Endothelial cell (in vitro differentiated cells): ENCODE measurements at regions not wholly inside any gene's neighbourhood (a gene's known extent, or its start where the extent isn't known, plus 50 kb on each side); places are given as distances from the start of the nearest gene placed in this dataset.

ENCODE experiments used
- DNase-seq: peaks from one replicate; pipeline ENCODE4 v3.0.0; 2021; ENCODE audit warnings: low spot score
- H3K27ac Mint-ChIP-seq: one replicate; pipeline ENCODE4 v1.8.0; 2021; ENCODE audit warnings: mixed read lengths, inconsistent platforms; ENCODE audit not compliant: unreplicated experiment
- H3K27me3 Mint-ChIP-seq: one replicate; pipeline ENCODE4 v1.8.0; 2021; ENCODE audit warnings: mild to moderate bottlenecking, moderate library complexity, mixed read lengths, inconsistent platforms; ENCODE audit not compliant: unreplicated experiment
- H3K36me3 Mint-ChIP-seq: one replicate; pipeline ENCODE4 v1.8.0; 2021; ENCODE audit warnings: mild to moderate bottlenecking, low read depth, mixed read lengths, inconsistent platforms; ENCODE audit not compliant: unreplicated experiment
- H3K4me1 Mint-ChIP-seq: one replicate; pipeline ENCODE4 v1.8.0; 2021; ENCODE audit warnings: mild to moderate bottlenecking, mixed read lengths, inconsistent platforms; ENCODE audit not compliant: unreplicated experiment
- H3K4me3 Mint-ChIP-seq: one replicate; pipeline ENCODE4 v1.8.0; 2021; ENCODE audit warnings: mild to moderate bottlenecking, mixed read lengths, inconsistent platforms; ENCODE audit not compliant: unreplicated experiment
- H3K9me3 Mint-ChIP-seq: one replicate; pipeline ENCODE4 v1.8.0; 2021; ENCODE audit warnings: mixed read lengths, inconsistent platforms; ENCODE audit not compliant: unreplicated experiment
- TF ChIP-seq, protein P1 (sequence below): fragments of 200-600 bp; sonication (generic); IDR thresholded peaks from one replicate; pipeline ENCODE4 v1.5.0; 2021; ENCODE audit warnings: antibody characterized with exemption; ENCODE audit not compliant: unreplicated experiment

DNA sequence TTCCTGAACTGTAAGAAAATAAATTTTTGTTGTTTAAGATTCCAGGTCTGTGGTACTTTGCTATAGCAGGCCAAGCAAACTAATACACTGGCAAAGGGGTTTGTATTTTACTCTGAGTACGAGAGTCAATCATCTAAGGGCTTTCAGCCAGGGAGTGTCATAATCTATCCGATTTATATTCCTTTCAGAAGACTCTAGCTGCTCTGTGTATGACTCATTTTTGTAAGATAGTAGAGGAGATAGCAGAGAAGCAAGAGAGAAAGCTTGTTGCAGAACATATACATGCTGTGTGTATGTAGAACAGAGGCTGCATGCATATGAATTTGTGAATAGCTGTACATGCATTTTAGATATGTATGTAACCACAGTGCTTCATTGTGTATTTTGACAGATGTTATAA is 577.9 kb upstream of the EPHA6 start:
- Mint-ChIP-seq H3K36me3 (no peaks in the 10 kb centered on the region), H3K9me3 (no peaks in the 10 kb centered on the region), H3K4me1 (no peaks in the 10 kb centered on the region), H3K27ac (no peak overlapping the region), H3K4me3 (no peak overlapping the region), H3K27me3 (no peaks in the 10 kb centered on the region)
- DNase-seq = no peak
- TF ChIP-seq, protein P1, sequence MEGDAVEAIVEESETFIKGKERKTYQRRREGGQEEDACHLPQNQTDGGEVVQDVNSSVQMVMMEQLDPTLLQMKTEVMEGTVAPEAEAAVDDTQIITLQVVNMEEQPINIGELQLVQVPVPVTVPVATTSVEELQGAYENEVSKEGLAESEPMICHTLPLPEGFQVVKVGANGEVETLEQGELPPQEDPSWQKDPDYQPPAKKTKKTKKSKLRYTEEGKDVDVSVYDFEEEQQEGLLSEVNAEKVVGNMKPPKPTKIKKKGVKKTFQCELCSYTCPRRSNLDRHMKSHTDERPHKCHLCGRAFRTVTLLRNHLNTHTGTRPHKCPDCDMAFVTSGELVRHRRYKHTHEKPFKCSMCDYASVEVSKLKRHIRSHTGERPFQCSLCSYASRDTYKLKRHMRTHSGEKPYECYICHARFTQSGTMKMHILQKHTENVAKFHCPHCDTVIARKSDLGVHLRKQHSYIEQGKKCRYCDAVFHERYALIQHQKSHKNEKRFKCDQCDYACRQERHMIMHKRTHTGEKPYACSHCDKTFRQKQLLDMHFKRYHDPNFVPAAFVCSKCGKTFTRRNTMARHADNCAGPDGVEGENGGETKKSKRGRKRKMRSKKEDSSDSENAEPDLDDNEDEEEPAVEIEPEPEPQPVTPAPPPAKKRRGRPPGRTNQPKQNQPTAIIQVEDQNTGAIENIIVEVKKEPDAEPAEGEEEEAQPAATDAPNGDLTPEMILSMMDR = no peak

DNA sequence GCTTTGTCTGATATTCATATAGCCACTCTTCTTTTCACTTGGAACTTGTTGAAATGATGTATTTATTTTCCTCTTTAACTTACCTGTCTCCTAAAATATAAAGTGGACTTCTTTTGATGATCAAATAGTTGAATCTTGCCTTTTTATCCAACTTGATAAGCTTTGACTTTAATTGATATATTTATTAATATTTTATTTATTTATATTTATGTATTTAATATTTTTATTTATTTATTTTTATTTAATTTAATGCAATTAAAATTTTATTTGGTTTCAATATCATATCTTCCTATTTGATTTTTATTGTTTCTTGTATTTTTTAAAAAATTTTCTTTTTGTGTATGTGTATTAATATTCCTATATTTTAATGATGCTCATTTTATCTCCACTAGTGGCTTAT is 555.1 kb upstream of the EPHA6 start:
- TF ChIP-seq, protein P1 = no peak
- Mint-ChIP-seq H3K36me3 (no peaks in the 10 kb centered on the region), H3K9me3 (no peaks in the 10 kb centered on the region), H3K27me3 (peaks cover 3% of the 10 kb centered on the region), H3K4me1 (no peaks in the 10 kb centered on the region), H3K27ac (no peak overlapping the region), H3K4me3 (no peak overlapping the region)
- no peak for DNase-seq

DNA sequence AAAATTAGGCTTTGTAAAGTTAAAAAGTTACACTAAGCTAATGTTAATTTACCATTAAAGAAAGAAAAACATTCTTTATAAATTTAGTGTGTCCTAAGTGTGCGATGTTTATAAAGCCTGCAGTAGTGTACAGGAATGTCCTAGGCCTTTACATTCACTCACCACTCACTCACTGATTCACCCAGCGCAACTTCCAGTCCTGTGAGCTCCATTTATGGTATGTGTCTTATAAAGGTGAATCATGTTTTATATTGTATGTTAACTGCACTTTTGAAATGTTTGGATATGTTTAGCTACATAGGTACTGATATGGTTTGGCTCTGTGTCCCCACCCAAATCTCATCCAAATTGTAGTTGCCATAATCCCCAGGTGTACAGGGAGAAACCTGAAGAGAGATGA is 549.7 kb upstream of the EPHA6 start:
- Mint-ChIP-seq H3K4me1 (peaks cover 35% of the 10 kb centered on the region), H3K27ac (no peak overlapping the region), H3K4me3 (no peak overlapping the region), H3K27me3 (peaks cover 5% of the 10 kb centered on the region), H3K9me3 (no peaks in the 10 kb centered on the region), H3K36me3 (peaks cover 9% of the 10 kb centered on the region)
- TF ChIP-seq, protein P1 = no peak
- DNase-seq = no peak

DNA sequence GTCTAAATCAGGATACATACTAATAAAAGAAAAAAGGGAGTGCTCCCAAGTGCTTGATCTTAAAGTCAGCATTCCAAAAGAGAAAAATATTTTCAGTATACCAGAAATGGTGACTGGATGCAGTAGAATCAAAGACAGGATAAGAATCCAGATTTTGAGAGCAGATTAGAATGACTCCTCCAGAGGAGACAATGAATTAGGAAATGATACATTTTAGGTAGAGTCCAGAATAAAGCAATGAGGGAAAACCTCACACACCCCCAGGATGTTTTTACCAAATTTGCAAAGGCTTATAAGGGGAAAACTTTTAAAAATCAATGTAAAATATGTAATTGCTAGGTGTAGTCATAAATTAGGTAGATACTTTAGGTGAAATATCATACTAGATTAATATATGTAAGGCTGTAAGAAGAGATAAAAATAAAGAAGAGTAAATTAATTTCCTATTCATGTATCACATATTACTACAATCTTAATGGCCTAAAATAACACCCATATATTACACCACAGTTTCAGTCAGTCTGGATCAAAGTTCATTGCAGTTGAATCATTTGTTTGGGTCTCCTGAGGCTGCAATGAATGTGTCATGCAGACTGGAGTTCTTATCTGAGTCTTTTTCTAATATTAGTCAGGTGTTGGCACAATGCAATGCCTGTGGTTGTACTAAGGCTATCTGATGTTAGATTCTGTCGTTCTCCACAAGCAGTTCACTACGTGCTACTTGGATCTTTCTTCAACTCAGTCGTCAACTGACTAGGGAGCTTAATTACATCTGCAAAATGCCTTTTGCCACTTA is 547.8 kb upstream of the EPHA6 start:
- no peak overlapping the region for H3K4me3 Mint-ChIP-seq
- peaks cover 2% of the 10 kb centered on the region for H3K27me3 Mint-ChIP-seq
- H3K27ac Mint-ChIP-seq = peak overlapping the region; percentile 87
- no peaks in the 10 kb centered on the region for H3K9me3 Mint-ChIP-seq
- H3K36me3 Mint-ChIP-seq = peaks cover 9% of the 10 kb centered on the region
- no peak for DNase-seq
- TF ChIP-seq, protein P1 = no peak
- H3K4me1 Mint-ChIP-seq = peaks cover 35% of the 10 kb centered on the region

DNA sequence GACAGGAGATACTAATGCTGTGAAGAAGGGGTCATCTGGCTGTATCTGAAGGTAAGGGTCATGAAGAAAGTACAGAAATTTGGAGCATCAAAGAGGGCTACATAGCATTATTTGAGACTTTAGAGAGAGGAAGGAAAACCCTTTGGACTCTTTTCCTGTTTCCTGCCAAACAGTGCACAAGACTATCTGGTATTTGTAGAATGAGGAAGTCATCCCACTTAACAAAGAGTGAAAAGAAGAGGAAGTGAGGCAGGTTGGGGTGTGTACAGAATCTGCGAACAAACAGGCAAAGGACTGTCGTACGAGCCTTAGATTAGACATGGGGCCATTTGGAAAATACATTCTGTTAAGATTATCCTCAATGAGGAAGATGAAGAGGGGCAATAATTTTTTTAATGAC is 546.8 kb upstream of the EPHA6 start:
- no peaks in the 10 kb centered on the region for H3K9me3 Mint-ChIP-seq
- DNase-seq = peak; percentile 10
- TF ChIP-seq, protein P1 = no peak
- H3K27ac Mint-ChIP-seq = peak overlapping the region; percentile 87
- peaks cover 9% of the 10 kb centered on the region for H3K36me3 Mint-ChIP-seq
- peak overlapping the region; percentile 13 for H3K4me3 Mint-ChIP-seq
- H3K4me1 Mint-ChIP-seq = peaks cover 35% of the 10 kb centered on the region
- H3K27me3 Mint-ChIP-seq = peaks cover 2% of the 10 kb centered on the region
